CD4-positive, alpha-beta T cell treated with Interleukin-4 for 1 hour (primary cell): ENCODE measurements at regions not wholly inside any gene's neighbourhood (a gene's known extent, or its start where the extent isn't known, plus 50 kb on each side); places are given as distances from the start of the nearest gene placed in this dataset.
"Not testable (repeated sequence)": the region's sequence is repeated elsewhere in the genome, so short reads cannot be mapped to it uniquely, and the experiment has no call there.

Experiments used
- DNase-seq, 2 donors: peaks; one replicate each; pipeline ENCODE4 v3.0.0-alpha.2; 2020 to 2022

- no peak for DNase-seq
These were observed 180.6 kb upstream of the RNPC3 start for GRCh38 chr1:103344930-103345329.

- DNase-seq: no peak
These were observed 184.1 kb upstream of the RNPC3 start for GRCh38 chr1:103341377-103341880.

DNA sequence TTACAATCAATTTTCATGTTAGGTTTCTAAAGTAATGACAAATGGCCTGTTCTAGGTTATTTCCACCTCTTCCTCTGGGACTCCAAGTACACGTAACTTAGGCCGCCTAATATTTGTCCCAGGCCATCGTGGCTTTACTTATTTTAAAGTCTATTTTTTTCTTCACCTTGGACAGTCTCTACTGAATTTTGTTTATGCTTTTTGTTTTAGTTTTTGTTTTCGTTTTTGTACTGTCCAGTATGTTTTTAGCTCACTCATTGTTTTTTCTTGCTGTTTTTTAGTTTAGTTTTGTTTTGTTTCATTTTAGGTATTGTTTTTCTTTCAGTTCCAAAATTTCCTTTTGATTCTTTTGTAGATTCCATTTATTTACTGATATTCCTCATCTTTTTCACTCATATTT lies 187.7 kb upstream of the RNPC3 start:
- DNase-seq: no peak

GRCh38 chr1:103336408-103336807 lies 189.1 kb upstream of the RNPC3 start:
- DNase-seq: no peak

GRCh38 chr1:103333141-103333540 lies 192.4 kb upstream of the RNPC3 start:
- DNase-seq: no peak

GRCh38 chr1:103327054-103327719 lies 198.3 kb upstream of the RNPC3 start:
- DNase-seq: no peak

- DNase-seq: no peak
These were observed 198.9 kb upstream of the RNPC3 start for GRCh38 chr1:103326595-103326994.

DNA sequence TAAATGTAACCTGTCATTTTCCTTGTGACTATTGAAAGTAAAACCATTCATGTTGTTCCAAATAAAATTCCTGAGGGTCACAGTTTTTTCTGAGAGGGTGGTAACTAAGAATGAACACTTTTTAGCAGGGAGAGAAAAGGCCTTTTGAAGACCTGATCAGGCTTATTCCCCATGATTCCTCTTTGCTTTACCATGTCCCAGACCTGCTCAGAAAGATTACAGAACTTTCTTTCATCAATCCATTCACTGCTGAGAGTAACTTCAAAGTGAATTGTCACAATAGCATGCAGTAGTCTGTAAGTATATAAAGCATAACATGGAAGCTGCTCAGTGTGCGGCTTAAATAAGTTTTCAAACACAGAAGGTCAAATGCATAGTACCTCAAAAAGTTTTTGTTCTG lies 201.5 kb upstream of the COL11A1 start:
- DNase-seq: no peak

DNA sequence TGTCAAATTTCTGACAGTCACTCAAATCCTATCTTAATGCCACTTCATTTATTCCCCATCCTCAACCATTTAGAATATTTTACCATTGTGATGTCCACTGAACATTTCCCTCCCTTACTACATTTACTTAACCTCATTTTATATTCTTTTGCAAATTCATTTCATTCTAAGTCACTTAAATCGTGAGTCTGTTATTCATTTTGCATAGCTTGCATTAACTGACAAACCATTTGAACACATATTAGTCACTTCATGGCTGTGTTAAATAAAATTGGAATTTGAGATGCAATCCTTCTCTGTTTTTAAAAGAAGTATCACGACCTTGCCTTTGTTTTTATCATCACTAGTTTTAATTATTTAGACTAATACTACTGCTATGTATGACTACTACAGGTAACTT lies 199.4 kb upstream of the COL11A1 start:
- DNase-seq: no peak

- no peak for DNase-seq
These were observed 175.7 kb upstream of the COL11A1 start for GRCh38 chr1:103283841-103284669.

DNA sequence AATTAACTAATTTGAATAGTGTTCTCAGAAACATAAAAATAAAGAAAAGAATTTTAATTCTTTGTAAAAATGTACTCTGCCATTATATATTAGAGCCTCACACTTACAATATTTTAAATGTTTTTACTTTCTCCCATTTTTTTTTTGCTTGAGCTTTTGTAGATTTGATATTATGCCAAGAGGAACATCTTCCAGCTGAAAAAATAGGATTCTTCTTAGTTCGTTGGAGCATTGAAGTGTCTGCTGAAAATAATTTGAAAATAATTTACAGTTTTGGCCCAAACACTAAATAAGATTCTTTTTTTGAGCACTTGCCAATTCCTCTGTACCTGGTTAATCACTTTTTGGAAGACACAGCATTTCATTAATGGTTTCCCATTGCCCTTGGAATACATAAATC lies 175.0 kb upstream of the COL11A1 start:
- no peak for DNase-seq

DNA sequence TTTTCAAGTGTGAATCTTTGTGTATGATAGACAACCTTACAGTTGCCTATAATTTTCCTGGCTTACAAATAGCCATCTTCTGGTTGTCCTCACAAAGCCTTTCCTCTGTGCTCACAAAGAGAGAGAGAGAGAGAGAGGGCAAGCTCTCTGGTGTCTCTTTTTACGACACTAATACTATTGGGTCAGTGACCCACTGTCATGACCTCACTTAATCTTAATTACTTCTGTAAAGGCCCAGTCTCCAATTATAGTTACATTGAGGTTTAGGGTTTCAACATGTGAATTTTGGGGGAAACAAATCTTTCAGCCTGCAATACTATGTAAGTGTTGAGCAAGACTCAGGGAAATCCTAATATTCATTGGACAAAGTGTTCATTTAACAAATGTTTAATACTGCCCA lies 167.4 kb upstream of the COL11A1 start:
- no peak for DNase-seq

GRCh38 chr1:103274886-103275285 lies 166.6 kb upstream of the COL11A1 start:
- no peak for DNase-seq

DNA sequence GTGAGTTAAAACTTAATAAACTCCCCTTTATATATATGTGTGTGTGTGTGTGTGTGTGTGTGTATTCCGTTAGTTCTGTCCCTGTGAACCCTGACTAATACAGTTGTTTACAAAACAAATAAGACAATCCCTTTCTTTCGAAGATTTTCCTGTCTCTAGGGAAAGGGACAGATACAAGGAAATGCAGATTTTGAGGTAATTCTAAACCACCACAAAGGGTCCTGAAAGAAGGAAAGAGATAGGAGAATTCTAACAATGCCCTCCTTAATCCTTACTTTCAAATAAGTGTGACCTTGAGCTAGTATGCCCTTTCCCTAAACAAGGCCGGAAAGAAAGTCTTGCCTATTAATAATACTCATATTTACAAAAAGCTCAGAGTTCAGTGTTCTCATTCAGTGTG lies 164.8 kb upstream of the COL11A1 start:
- no peak for DNase-seq

GRCh38 chr1:103271471-103271870 lies 163.1 kb upstream of the COL11A1 start:
- not testable (repeated sequence) for DNase-seq

- DNase-seq: no peak
These were observed 159.6 kb upstream of the COL11A1 start for GRCh38 chr1:103267893-103268292.

DNA sequence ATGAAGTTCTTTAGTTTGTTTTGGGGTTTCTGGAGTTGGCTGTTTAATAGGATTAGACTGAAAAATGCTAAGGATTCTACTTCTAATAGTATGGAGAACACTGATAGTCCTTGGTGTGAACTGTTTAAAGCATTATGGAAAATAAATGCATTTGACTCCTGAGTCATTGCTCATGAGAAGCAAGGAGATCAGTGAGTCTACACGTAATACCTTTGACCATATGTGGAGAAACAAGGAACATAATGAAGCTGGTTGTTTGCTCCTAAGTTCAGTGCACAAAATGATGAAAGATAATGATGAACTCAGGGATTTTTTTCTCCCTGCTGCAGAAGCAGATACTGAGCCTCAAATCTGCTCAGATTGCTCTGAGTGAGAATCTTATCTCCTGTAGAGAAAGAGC lies 158.9 kb upstream of the COL11A1 start:
- no peak for DNase-seq

GRCh38 chr1:103266036-103266435 lies 157.7 kb upstream of the COL11A1 start:
- DNase-seq: no peak

- DNase-seq: no peak
These were observed 157.2 kb upstream of the COL11A1 start for GRCh38 chr1:103265551-103265950.

GRCh38 chr1:103259982-103260381 lies 151.7 kb upstream of the COL11A1 start:
- no peak for DNase-seq

GRCh38 chr1:103256490-103256889 lies 148.2 kb upstream of the COL11A1 start:
- no peak for DNase-seq

DNA sequence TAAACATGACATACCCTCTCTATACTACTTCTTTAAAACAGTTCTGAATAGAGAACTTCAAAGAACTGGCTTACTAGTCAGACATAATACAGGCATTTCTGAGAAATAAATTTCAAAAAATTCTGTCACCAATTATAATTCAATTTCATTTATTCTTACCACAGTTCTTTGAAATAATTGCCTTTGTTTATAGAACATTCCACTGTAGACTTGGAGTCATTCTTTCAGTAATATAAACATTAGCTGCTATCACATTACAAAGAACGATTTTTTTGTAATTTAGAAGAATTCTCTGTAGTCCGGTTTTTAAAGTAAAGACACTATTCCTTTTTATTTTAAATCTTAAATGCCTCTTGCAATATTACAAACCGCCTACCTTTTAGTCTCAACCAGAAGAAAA lies 146.4 kb upstream of the COL11A1 start:
- no peak for DNase-seq

DNA sequence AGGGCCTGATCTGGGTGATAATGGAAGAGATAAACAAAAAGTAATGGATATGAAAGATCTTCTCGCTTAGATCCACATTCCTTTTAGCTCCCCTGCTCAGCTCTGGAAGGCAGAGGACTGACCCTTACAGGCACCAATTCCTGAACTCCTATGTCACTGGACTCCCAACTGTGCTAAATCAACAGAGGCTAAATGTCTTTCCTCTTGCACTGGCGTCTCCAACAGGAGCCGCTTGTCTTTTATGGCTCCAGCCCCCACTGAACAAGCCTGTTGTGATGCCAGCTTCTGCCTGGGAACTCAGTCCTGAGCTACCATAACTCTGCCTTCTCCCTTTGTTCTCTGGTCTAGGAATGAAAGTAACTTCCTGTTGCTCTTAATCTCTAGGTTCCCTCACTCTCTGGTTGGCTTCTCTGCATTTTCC lies 142.1 kb upstream of the COL11A1 start:
- DNase-seq: no peak

- DNase-seq: no peak
These were observed 140.2 kb upstream of the COL11A1 start for GRCh38 chr1:103248417-103249102.
